ENCODE measurements at regions not wholly inside any gene's neighbourhood (a gene's known extent, or its start where the extent isn't known, plus 50 kb on each side); places are given as distances from the start of the nearest gene placed in this dataset.

DNA sequence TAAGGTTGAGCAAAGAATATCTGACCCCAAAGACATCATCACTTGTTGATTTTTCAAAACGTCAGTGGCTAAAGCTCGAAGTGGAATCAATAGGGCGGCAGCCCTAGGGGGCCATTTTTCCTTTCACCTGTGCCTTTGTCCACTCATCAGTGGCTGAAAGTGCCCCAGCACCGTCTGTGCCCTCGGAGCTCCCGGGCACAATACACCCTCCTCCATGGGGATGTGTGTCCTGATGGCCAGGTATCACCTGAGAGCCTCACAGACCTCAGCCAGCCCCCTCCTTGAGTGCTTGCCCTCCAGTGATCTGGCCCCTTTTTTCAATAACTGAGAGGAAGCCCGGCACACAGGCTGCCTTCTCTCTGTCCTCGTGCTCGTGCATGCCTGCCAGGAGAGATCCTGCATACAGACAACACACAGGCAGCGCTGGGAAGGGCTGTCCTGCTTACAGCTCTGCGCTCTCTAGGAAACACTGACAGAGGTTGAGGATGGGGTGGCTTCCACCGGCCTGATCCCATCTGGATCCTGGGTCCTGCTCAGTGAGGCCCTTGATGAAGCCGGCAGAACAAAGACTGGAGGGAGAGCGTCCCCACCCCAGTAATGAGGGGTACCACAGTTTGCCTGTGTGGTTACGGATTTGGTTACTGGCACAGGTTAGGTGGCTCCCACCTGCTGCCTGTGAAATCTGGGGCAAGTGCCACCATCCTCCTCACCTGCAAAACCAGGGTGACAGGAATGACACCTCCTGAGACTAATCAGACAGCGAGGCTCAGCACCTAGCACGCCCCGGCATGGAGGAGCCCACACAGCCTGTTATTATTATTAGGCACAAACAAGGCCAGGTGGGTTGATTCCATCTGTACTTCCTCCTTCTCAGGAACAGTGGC, 197.5 kb upstream of the RAB6C start:
- no peaks in the 10 kb centered on the region for H3K4me1 ChIP-seq (ENCODE audit: insufficient read depth, low read length)
- H3K27me3 ChIP-seq (ENCODE audit: insufficient read depth, low read length) = no peaks in the 10 kb centered on the region
- H3K4me3 ChIP-seq (ENCODE audit: low read length) = no peak overlapping the region
- no peaks in the 10 kb centered on the region for H3K9me3 ChIP-seq (ENCODE audit: low read depth, low read length)

DNA sequence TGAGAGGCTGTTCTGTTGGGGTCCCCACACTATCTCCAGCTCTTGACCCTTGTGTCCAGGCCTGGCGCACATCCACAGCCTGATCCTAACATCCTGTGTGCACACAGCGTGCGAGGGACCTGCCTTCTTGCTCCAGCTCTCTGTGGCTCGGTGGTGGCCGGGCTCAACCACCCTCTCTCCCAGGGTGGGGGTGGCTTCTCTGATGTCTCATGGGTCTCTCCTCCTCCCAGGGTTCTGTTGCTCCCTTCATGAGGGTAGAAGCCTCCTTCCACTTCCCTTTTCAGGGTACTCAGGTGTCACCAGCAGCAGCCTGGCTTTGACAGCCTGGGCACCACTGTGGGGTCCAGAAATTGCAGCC, 196.9 kb upstream of the RAB6C start:
- H3K4me3 ChIP-seq (ENCODE audit: low read length) = no peak overlapping the region

DNA sequence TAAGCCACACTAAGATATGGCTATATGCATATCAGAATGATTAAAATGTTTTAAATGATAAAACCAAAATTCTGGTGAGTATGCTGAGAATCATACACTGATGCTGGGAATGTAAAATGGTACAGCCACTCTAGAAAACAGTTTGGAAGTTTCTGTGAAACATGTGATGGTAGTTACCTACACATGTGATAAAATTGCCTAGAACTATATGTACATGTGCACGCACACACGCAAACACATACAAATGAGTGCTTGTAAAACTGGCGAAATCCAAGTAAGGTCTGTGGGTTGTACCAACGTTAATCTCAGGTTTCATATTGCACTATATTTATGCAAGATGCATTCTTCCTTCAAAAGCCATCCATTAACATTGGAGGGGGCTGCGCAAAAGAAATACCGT, 195.0 kb upstream of the RAB6C start:
- Histone ChIP-seq H3K4me3 (ENCODE audit: low read length) (no peak overlapping the region), H3K27me3 (ENCODE audit: insufficient read depth, low read length) (no peaks in the 10 kb centered on the region), H3K4me1 (ENCODE audit: insufficient read depth, low read length) (no peaks in the 10 kb centered on the region), H3K9me3 (ENCODE audit: low read depth, low read length) (no peaks in the 10 kb centered on the region)

More for the DNA sequence above, 196.9 kb upstream of the RAB6C start:
- H3K4me1 ChIP-seq (ENCODE audit: insufficient read depth, low read length) = no peaks in the 10 kb centered on the region
- no peaks in the 10 kb centered on the region for H3K9me3 ChIP-seq (ENCODE audit: low read depth, low read length)
- no peaks in the 10 kb centered on the region for H3K27me3 ChIP-seq (ENCODE audit: insufficient read depth, low read length)

DNA sequence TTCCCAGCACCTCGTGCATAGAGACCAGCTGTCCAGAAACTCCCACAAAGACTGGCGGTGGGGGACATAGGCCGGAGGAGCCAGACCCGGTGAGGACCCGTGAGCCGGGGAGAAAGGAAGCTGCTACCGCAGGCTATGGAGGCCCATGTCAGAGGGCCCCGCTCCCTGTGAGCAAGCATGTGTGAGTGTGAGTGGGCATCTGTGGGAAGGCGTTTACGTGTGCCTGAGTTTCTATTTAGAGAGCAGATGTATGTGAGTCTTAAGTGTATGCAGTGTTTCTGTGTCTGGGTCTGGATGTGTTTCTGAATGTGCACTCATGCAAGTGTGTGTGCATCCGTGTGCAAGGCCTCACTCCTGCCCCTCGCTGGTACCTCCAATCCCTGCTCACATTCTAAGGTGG, 187.8 kb upstream of the RAB6C start:
- Histone ChIP-seq H3K9me3 (ENCODE audit: low read depth, low read length) (no peaks in the 10 kb centered on the region), H3K27me3 (ENCODE audit: insufficient read depth, low read length) (no peaks in the 10 kb centered on the region), H3K4me3 (ENCODE audit: low read length) (no peak overlapping the region), H3K4me1 (ENCODE audit: insufficient read depth, low read length) (no peaks in the 10 kb centered on the region)

DNA sequence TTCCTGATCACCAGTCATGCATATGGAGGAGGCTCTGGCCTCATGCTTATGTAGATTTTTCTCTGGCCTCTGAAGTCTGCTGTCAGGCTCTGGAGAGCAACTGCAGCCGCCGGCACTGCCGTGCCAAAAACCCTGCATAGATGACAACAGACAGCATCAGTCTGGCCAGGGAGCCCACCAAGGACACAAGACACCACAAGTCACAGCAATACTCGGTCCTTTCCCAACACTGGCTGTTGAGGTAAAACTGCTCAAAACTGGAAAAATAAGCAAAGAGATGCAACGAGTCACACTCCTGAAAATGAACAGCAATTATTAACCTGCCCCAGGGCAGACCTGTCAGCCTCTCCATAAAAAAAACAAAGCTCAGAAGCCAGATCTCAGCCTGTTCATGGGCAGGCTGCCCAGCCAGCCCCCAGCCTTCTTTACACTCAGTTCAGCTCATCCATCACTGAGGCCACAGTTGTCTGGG, 186.0 kb upstream of the RAB6C start:
- no peaks in the 10 kb centered on the region for H3K4me1 ChIP-seq (ENCODE audit: insufficient read depth, low read length)
- H3K27me3 ChIP-seq (ENCODE audit: insufficient read depth, low read length) = no peaks in the 10 kb centered on the region
- no peaks in the 10 kb centered on the region for H3K9me3 ChIP-seq (ENCODE audit: low read depth, low read length)
- H3K4me3 ChIP-seq (ENCODE audit: low read length) = no peak overlapping the region

DNA sequence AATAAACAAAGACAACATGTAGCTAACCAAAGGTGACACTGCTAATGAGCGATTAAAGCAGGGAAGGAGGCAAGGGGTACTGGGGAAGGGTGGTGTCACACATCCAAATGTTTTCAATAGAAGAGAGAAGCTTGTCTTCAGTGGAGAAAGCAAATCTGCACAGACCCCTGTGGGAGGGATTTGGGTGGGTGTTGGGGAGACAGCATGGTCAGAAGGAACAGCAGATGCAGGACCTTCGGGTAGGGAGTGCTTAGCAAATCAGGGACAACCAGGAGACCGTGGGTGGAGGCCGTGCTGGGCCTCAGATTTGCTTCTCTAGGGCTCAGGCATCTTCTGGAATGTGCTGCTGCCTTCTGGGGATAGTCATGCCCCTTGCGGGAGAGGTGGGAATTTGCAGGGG, 185.3 kb upstream of the RAB6C start:
- Histone ChIP-seq H3K27me3 (ENCODE audit: insufficient read depth, low read length) (no peaks in the 10 kb centered on the region), H3K4me1 (ENCODE audit: insufficient read depth, low read length) (no peaks in the 10 kb centered on the region), H3K9me3 (ENCODE audit: low read depth, low read length) (no peaks in the 10 kb centered on the region), H3K4me3 (ENCODE audit: low read length) (no peak overlapping the region)

DNA sequence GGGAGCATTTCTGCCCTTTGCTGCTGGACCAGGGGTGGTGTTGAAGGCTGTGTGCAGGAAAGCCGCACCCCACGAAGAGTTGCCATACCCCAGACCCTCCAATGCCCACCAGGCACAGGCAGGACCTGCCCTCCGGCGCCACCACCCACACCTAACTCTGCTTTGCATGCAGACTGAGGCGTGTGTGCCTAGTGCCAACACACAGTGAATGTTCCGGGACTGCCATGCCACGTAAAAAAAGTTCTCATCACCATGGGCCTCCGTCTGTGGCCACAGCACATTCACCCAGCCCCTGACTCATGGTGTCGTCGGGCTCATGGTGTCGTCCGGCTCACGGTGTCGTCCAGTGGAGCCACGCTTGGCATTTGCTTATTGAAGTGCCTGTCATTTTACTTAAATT, 184.9 kb upstream of the RAB6C start:
- H3K4me1 ChIP-seq (ENCODE audit: insufficient read depth, low read length) = no peaks in the 10 kb centered on the region

DNA sequence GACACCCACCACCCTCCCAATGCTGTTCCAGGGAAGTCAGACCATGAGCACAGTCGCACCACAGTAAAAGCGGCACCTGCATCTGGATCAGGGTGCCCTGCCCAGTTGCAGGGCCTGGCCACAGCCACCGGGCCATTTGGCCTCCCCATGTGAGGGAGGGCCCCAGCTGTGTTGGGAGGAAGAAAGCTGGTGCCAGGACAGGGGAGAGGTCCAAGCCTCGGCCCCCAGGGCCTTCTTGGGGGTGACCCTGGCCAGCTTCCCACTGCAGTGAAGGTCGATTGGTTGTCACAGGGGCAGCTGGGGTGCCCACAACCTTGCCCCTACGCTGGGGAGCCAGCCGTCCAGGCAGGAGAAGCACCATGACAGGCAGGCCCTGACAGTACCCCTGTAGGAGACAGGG, 183.2 kb upstream of the RAB6C start:
- Histone ChIP-seq H3K4me3 (ENCODE audit: low read length) (no peak overlapping the region), H3K9me3 (ENCODE audit: low read depth, low read length) (no peaks in the 10 kb centered on the region), H3K27me3 (ENCODE audit: insufficient read depth, low read length) (no peaks in the 10 kb centered on the region), H3K4me1 (ENCODE audit: insufficient read depth, low read length) (no peaks in the 10 kb centered on the region)

More for the DNA sequence above, 184.9 kb upstream of the RAB6C start:
- Histone ChIP-seq H3K9me3 (ENCODE audit: low read depth, low read length) (no peaks in the 10 kb centered on the region), H3K4me3 (ENCODE audit: low read length) (no peak overlapping the region), H3K27me3 (ENCODE audit: insufficient read depth, low read length) (no peaks in the 10 kb centered on the region)

DNA sequence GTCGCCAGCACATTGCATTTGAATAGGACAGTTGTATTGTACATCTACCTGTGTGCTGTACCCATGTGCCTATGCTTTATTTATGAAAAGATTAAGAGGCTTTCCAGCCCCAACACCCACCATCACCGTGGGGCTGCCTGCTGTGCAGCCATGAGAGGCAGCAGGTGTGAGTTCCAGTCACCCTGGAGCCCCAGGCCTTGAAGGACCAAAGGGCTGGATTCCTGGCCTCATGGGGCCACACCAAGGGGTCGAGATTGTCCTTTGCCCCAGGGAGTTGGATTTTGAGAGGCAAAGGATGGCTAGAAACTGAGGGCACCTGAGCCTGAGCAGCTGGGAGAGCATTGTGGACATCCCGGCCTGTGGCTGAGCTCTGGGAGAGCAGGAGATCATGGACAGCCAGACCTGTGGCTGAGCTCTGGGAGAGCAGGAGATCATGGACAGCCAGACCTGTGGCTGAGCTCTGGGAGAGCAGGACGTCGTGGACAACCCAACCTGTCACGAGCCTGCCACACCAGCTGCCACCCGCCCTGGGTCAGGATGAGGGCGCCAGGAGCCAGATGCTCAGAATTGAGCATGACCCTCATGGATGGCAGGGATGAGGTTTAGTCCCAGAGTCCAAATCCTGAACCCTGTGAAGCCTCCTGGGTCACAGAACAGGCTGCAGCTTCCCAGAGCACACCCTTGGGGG, 182.5 kb upstream of the RAB6C start:
- no peaks in the 10 kb centered on the region for H3K4me1 ChIP-seq (ENCODE audit: insufficient read depth, low read length)
- no peaks in the 10 kb centered on the region for H3K9me3 ChIP-seq (ENCODE audit: low read depth, low read length)
- H3K4me3 ChIP-seq (ENCODE audit: low read length) = no peak overlapping the region
- no peaks in the 10 kb centered on the region for H3K27me3 ChIP-seq (ENCODE audit: insufficient read depth, low read length)

DNA sequence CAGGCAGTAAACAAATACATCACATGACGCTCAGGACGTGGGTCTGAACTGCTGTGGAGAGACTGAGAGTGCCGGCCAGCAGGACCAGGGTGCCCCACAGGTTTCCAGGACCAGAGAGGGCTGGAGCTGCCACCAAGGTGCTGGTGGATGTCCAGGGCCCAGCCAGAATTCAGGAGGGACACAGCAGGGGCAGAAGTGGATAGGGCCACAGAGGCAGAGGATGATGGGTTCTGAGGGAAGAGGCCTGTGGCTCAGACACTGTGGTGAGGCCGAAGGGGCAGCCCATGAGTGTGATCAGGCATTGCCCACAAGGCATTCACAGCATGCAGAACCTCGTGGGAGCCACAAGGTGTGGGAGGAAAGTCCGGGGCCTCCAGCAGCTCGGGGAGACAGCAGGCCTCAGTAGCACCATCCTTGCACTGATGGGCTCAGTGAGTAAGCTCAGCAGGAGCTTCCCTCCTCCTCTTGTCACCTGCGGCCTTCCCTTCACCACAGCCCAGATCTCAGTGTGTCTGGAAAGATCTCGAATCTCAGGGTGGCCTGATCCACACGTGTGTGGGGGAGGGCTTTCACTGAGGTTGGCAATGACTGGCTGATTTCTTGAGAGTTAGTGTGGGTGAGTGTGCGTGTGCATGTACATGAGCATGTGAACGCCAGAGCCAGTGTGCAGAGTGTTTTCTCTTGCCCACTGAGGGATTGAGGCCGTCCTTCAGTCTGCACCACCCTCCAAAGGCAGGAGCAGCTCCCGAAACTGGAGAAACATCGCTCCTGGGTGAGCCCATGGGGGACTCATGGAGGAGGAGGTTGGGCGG, 181.8 kb upstream of the RAB6C start:
- no peaks in the 10 kb centered on the region for H3K4me1 ChIP-seq (ENCODE audit: insufficient read depth, low read length)
- no peaks in the 10 kb centered on the region for H3K27me3 ChIP-seq (ENCODE audit: insufficient read depth, low read length)
- H3K9me3 ChIP-seq (ENCODE audit: low read depth, low read length) = no peaks in the 10 kb centered on the region
- H3K4me3 ChIP-seq (ENCODE audit: low read length) = no peak overlapping the region

DNA sequence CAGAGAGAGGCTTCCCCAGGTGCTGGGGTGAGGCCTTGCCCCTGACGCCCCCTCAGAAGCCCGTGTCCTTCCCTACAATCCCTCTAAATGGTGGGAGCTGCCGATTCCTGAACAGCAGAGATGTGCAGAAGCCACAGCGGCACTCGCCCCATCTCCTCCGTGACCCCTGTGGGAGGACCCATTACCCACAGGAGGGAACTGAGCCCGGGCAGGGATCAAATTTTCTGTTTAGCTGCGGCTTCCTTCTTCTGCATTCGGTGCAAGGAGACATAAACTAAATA, 181.2 kb upstream of the RAB6C start:
- Histone ChIP-seq H3K9me3 (ENCODE audit: low read depth, low read length) (no peaks in the 10 kb centered on the region), H3K27me3 (ENCODE audit: insufficient read depth, low read length) (no peaks in the 10 kb centered on the region), H3K4me3 (ENCODE audit: low read length) (no peak overlapping the region), H3K4me1 (ENCODE audit: insufficient read depth, low read length) (no peaks in the 10 kb centered on the region)

DNA sequence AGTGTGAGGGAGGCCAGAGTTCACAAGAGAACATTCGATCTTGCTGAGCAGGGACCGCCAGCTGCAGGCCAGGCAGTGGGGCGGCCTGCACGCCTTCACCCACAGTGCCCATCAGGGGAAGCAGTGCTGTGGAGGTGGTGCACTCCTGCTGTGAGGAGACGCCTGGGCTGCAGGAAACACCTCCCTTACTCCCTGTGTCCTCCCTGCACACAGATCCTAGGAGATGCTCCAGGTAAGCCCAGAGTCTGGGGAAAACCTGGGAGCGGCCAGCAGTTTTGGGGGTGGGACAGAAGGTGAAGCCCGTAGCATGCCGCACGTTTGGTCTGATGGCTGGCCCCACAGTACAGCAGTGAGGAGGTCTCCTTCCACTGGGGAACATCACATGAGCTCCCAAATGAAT, 180.8 kb upstream of the RAB6C start:
- Histone ChIP-seq H3K9me3 (ENCODE audit: low read depth, low read length) (no peaks in the 10 kb centered on the region), H3K4me3 (ENCODE audit: low read length) (no peak overlapping the region), H3K27me3 (ENCODE audit: insufficient read depth, low read length) (no peaks in the 10 kb centered on the region), H3K4me1 (ENCODE audit: insufficient read depth, low read length) (no peaks in the 10 kb centered on the region)

DNA sequence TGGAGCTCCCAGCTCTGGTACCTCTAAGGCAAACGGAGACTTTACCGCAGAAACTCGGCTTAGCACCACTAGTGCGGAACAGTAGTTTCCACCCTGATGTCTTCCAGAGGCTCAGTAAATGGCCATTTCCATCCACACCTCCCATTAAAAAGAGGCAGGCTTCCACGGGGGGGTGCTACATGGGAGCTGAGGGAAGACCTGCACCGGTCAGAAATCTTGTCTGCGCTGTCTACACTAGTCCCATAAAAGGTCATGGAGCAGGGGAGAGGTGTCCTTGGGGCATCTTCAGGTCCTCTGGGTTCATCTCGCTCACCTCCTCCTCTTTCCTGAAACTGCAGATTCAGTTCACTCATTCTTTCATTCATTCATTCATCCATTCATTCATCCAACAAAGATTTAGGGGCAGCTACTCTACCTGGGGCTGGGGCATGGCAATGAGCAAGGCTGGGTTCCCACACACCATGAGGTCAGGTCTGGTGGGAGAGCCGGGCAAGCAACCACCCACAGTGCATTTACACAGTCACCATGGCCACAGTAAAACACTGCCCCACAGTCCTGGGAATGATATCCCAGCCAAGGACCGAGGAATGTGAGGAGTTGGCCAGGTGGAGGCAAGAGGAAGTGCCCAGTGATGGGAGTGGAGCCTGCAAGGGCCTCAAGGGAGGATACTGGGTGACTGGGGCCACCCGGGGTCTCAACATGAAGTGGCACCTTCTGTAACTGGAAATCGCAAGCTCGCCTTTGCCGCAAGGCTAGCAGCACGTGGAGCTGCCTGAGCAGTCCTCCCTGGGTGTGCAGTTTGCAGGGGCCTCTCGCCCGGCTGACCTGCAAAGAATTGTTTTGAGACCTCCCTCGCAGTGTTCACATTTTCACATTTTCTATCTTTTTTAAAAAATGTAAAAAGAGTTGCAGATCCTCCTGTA, 180.2 kb upstream of the RAB6C start:
- Histone ChIP-seq H3K9me3 (ENCODE audit: low read depth, low read length) (no peaks in the 10 kb centered on the region), H3K4me1 (ENCODE audit: insufficient read depth, low read length) (no peaks in the 10 kb centered on the region), H3K27me3 (ENCODE audit: insufficient read depth, low read length) (no peaks in the 10 kb centered on the region), H3K4me3 (ENCODE audit: low read length) (no peak overlapping the region)

DNA sequence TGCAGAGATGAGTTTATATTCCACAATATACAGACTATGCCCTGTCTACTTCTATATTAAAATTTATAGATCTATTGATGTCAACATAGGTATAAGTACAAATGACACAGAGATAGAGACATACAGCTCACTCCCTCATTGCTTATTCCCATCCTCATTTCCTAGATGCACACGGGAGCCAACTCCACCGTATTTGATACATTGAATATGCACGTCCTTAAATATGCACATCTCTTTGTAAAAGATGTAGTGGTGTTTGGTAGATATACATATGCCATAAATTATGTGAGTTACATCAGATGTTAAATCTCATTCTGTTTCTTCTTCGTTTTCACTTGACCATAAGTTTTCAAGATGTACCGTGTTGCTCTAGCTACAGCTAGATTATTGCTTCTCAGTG, 179.2 kb upstream of the RAB6C start:
- H3K27me3 ChIP-seq (ENCODE audit: insufficient read depth, low read length) = no peaks in the 10 kb centered on the region
- no peaks in the 10 kb centered on the region for H3K4me1 ChIP-seq (ENCODE audit: insufficient read depth, low read length)
- H3K9me3 ChIP-seq (ENCODE audit: low read depth, low read length) = no peaks in the 10 kb centered on the region
- H3K4me3 ChIP-seq (ENCODE audit: low read length) = no peak overlapping the region

All from mononuclear cell (primary cell).